C4-2B (cell line): ENCODE measurements at regions not wholly inside any gene's neighbourhood (a gene's known extent, or its start where the extent isn't known, plus 50 kb on each side); places are given as distances from the start of the nearest gene placed in this dataset.

Experiments
- ZFX ChIP-seq: fragments of 450-650 bp; IDR thresholded peaks from 2 replicates; pipeline ENCODE4 v1.6.1; 2017
- TF ChIP-seq, protein P1 (sequence below): fragments of 450-650 bp; conservative IDR thresholded peaks from 2 replicates; pipeline ENCODE4 v1.5.1; 2017; ENCODE audit warnings: mild to moderate bottlenecking

DNA sequence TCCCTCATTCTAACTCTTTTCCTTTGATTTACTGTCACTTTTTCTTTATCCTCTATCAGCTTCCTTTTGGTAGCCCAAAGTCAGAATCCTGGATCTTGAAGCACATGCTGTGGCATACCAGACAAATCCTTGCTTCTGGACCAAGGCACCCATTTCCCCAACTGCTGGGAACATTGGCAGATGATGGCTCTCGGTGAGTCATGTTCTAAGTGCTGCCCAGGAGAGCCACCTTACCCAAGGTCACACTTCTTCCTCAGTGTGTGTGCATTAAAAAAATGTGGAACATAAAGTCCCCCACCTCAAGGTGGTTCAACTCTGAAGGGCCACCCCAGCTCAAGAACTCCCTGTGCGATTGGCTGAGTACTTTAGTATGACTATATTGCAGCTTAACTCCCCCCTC, 141.4 kb upstream of the PUM3 start:
- TF ChIP-seq, protein P1, sequence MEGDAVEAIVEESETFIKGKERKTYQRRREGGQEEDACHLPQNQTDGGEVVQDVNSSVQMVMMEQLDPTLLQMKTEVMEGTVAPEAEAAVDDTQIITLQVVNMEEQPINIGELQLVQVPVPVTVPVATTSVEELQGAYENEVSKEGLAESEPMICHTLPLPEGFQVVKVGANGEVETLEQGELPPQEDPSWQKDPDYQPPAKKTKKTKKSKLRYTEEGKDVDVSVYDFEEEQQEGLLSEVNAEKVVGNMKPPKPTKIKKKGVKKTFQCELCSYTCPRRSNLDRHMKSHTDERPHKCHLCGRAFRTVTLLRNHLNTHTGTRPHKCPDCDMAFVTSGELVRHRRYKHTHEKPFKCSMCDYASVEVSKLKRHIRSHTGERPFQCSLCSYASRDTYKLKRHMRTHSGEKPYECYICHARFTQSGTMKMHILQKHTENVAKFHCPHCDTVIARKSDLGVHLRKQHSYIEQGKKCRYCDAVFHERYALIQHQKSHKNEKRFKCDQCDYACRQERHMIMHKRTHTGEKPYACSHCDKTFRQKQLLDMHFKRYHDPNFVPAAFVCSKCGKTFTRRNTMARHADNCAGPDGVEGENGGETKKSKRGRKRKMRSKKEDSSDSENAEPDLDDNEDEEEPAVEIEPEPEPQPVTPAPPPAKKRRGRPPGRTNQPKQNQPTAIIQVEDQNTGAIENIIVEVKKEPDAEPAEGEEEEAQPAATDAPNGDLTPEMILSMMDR, result no peak
- TF ChIP-seq ZFX, result no peak
